DOHH2 (cell line): ENCODE measurements at regions not wholly inside any gene's neighbourhood (a gene's known extent, or its start where the extent isn't known, plus 50 kb on each side); places are given as distances from the start of the nearest gene placed in this dataset.

Experiments
- EZH2phosphoT487 ChIP-seq: fragments of 200-600 bp; sonication (generic); IDR thresholded peaks from 2 replicates; pipeline ENCODE4 v1.6.1; 2017; ENCODE audit warnings: borderline replicate concordance, mild to moderate bottlenecking, antibody characterized with exemption, low read length, moderate library complexity, mixed read lengths
- TF ChIP-seq, protein P1 (sequence below): fragments of 200-600 bp; sonication (generic); IDR thresholded peaks from one replicate; pipeline ENCODE4 v1.5.1; 2014; ENCODE audit warnings: antibody characterized with exemption, mild to moderate bottlenecking, low read depth, low read length; ENCODE audit not compliant: poor library complexity, severe bottlenecking

DNA sequence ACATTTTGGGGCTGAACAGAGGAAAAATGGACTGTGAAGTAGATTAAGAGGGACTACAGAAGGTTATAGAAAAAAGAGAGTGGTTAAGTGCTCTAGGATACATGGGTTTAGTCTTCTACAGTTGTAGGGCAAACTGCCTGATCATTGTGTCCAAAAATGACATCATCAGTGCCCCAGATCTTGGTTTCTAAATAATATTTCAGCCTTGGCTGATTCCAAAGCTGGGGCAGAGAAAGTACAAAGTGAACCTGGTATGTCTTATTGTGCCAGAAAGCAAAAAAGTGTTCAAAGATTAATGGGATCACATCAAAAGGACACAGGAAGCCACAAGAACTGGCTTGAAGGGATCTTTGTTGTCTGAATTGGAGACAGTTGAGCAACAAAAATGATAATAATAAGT lies 97.1 kb upstream of the ZNF521 start:
- TF ChIP-seq, protein P1, sequence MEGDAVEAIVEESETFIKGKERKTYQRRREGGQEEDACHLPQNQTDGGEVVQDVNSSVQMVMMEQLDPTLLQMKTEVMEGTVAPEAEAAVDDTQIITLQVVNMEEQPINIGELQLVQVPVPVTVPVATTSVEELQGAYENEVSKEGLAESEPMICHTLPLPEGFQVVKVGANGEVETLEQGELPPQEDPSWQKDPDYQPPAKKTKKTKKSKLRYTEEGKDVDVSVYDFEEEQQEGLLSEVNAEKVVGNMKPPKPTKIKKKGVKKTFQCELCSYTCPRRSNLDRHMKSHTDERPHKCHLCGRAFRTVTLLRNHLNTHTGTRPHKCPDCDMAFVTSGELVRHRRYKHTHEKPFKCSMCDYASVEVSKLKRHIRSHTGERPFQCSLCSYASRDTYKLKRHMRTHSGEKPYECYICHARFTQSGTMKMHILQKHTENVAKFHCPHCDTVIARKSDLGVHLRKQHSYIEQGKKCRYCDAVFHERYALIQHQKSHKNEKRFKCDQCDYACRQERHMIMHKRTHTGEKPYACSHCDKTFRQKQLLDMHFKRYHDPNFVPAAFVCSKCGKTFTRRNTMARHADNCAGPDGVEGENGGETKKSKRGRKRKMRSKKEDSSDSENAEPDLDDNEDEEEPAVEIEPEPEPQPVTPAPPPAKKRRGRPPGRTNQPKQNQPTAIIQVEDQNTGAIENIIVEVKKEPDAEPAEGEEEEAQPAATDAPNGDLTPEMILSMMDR: no peak
- no peak for TF ChIP-seq EZH2phosphoT487
